ENCODE measurements at regions not wholly inside any gene's neighbourhood (a gene's known extent, or its start where the extent isn't known, plus 50 kb on each side); places are given as distances from the start of the nearest gene placed in this dataset.

GRCh38 chr5:123743990-123744583 is 232.1 kb downstream of the CSNK1G3 start:
- TF ChIP-seq TAF1 (IDR thresholded peaks at IDR 0.05; ENCODE audit: borderline replicate concordance, insufficient read depth, low read length) (no peak), POLR2AphosphoS5 (IDR thresholded peaks at IDR 0.05; ENCODE audit: low read depth, low read length) (no peak)
- TF ChIP-seq, protein P1, sequence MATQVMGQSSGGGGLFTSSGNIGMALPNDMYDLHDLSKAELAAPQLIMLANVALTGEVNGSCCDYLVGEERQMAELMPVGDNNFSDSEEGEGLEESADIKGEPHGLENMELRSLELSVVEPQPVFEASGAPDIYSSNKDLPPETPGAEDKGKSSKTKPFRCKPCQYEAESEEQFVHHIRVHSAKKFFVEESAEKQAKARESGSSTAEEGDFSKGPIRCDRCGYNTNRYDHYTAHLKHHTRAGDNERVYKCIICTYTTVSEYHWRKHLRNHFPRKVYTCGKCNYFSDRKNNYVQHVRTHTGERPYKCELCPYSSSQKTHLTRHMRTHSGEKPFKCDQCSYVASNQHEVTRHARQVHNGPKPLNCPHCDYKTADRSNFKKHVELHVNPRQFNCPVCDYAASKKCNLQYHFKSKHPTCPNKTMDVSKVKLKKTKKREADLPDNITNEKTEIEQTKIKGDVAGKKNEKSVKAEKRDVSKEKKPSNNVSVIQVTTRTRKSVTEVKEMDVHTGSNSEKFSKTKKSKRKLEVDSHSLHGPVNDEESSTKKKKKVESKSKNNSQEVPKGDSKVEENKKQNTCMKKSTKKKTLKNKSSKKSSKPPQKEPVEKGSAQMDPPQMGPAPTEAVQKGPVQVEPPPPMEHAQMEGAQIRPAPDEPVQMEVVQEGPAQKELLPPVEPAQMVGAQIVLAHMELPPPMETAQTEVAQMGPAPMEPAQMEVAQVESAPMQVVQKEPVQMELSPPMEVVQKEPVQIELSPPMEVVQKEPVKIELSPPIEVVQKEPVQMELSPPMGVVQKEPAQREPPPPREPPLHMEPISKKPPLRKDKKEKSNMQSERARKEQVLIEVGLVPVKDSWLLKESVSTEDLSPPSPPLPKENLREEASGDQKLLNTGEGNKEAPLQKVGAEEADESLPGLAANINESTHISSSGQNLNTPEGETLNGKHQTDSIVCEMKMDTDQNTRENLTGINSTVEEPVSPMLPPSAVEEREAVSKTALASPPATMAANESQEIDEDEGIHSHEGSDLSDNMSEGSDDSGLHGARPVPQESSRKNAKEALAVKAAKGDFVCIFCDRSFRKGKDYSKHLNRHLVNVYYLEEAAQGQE (IDR thresholded peaks at IDR 0.05; ENCODE audit: insufficient read depth in 1 of 2, low read depth in 2 of 2, low read length in 2 of 2) = no peak
